ENCODE measurements at regions not wholly inside any gene's neighbourhood (a gene's known extent, or its start where the extent isn't known, plus 50 kb on each side); places are given as distances from the start of the nearest gene placed in this dataset.

GRCh38 chr17:51496378-51496777, 236.0 kb downstream of the UTP18 start:
- POLR2A ChIA-PET (ENCODE audit: partially characterized antibody): no interaction called here
- CTCF ChIA-PET (ENCODE audit: partially characterized antibody): interaction anchor here (1.1 to 1.2 kb wide), 2 partner anchors 33 to 35 kb away, joined by 3 read pairs; no protein-coding TSS in a partner anchor
- DNase-seq: no peak
- Mint-ChIP-seq H3K36me3 (no peaks in the 10 kb centered on the region), H3K27me3 (no peaks in the 10 kb centered on the region), H3K9me3 (peaks cover 0 to 2% (median 0%) of the 10 kb centered on the region in 8 donors), H3K4me3 (no peak overlapping the region), H3K4me1 (no peaks in the 10 kb centered on the region), H3K27ac (no peak overlapping the region)
- H3K9me3 ChIP-seq (ENCODE audit: control insufficient read depth in 1 of 2, low read length in 2 of 2): no peaks in the 10 kb centered on the region
- no peak overlapping the region for H3K4me3 ChIP-seq (ENCODE audit: low read length in 2 of 2)
- no peaks in the 10 kb centered on the region for H3K27me3 ChIP-seq (ENCODE audit: insufficient read depth, low read length)
- H3K4me1 ChIP-seq (ENCODE audit: insufficient read depth, low read length): no peaks in the 10 kb centered on the region
- intact Hi-C loops (cut with micrococcal nuclease): no loop called here
- no peaks in the 10 kb centered on the region for H3K36me3 ChIP-seq (ENCODE audit: insufficient read depth, low read length)
- no peak overlapping the region for H3K27ac ChIP-seq (ENCODE audit: low read depth, low read length)

- Mint-ChIP-seq H3K4me3 (no peak overlapping the region), H3K36me3 (no peaks in the 10 kb centered on the region), H3K9me3 (no peaks in the 10 kb centered on the region), H3K27ac (no peak overlapping the region), H3K27me3 (peaks cover 3 to 6% of the 10 kb centered on the region in 2 donors), H3K4me1 (no peaks in the 10 kb centered on the region)
- Histone ChIP-seq H3K27me3 (ENCODE audit: insufficient read depth, low read length) (no peaks in the 10 kb centered on the region), H3K4me3 (ENCODE audit: low read length in 2 of 2) (no peak overlapping the region), H3K27ac (ENCODE audit: low read depth, low read length) (no peak overlapping the region), H3K4me1 (ENCODE audit: insufficient read depth, low read length) (no peaks in the 10 kb centered on the region), H3K9me3 (ENCODE audit: control insufficient read depth in 1 of 2, low read length in 2 of 2) (no peaks in the 10 kb centered on the region), H3K36me3 (ENCODE audit: insufficient read depth, low read length) (no peaks in the 10 kb centered on the region)
- intact Hi-C loops (cut with micrococcal nuclease): no loop called here
- no peak for DNase-seq
- CTCF ChIA-PET (ENCODE audit: partially characterized antibody): no interaction called here
- POLR2A ChIA-PET (ENCODE audit: partially characterized antibody): no interaction called here
These were observed 239.6 kb downstream of the UTP18 start for GRCh38 chr17:51499897-51500296.

GRCh38 chr17:51500454-51500853, 240.1 kb downstream of the UTP18 start:
- no peak overlapping the region for H3K27ac ChIP-seq (ENCODE audit: low read depth, low read length)
- intact Hi-C loops (cut with micrococcal nuclease): no loop called here
- H3K4me1 ChIP-seq (ENCODE audit: insufficient read depth, low read length): no peaks in the 10 kb centered on the region
- CTCF ChIA-PET (ENCODE audit: partially characterized antibody): no interaction called here
- Mint-ChIP-seq H3K27ac (no peak overlapping the region), H3K4me1 (no peaks in the 10 kb centered on the region), H3K9me3 (no peaks in the 10 kb centered on the region), H3K27me3 (peaks cover 5 to 7% of the 10 kb centered on the region in 2 donors), H3K4me3 (no peak overlapping the region), H3K36me3 (no peaks in the 10 kb centered on the region)
- H3K27me3 ChIP-seq (ENCODE audit: insufficient read depth, low read length): no peaks in the 10 kb centered on the region
- H3K36me3 ChIP-seq (ENCODE audit: insufficient read depth, low read length): no peaks in the 10 kb centered on the region
- no peak overlapping the region for H3K4me3 ChIP-seq (ENCODE audit: low read length in 2 of 2)
- POLR2A ChIA-PET (ENCODE audit: partially characterized antibody): no interaction called here
- no peaks in the 10 kb centered on the region for H3K9me3 ChIP-seq (ENCODE audit: control insufficient read depth in 1 of 2, low read length in 2 of 2)
- DNase-seq: no peak

GRCh38 chr17:51505450-51505849, 245.1 kb downstream of the UTP18 start:
- H3K27me3 Mint-ChIP-seq: peaks cover 9 to 12% of the 10 kb centered on the region in 2 donors
- no peak overlapping the region for H3K27ac ChIP-seq (ENCODE audit: low read depth, low read length)
- ChIA-PET POLR2A (ENCODE audit: partially characterized antibody) (no interaction called here), CTCF (ENCODE audit: partially characterized antibody) (no interaction called here)
- no peak overlapping the region for H3K27ac Mint-ChIP-seq
- H3K9me3 Mint-ChIP-seq: no peaks in the 10 kb centered on the region
- no peaks in the 10 kb centered on the region for H3K9me3 ChIP-seq (ENCODE audit: control insufficient read depth in 1 of 2, low read length in 2 of 2)
- intact Hi-C loops (cut with micrococcal nuclease): no loop called here
- H3K4me3 ChIP-seq (ENCODE audit: low read length in 2 of 2): no peak overlapping the region
- no peak overlapping the region for H3K4me3 Mint-ChIP-seq
- no peaks in the 10 kb centered on the region for H3K4me1 ChIP-seq (ENCODE audit: insufficient read depth, low read length)
- DNase-seq: no peak
- no peaks in the 10 kb centered on the region for H3K36me3 Mint-ChIP-seq
- no peaks in the 10 kb centered on the region for H3K36me3 ChIP-seq (ENCODE audit: insufficient read depth, low read length)
- no peaks in the 10 kb centered on the region for H3K4me1 Mint-ChIP-seq
- no peaks in the 10 kb centered on the region for H3K27me3 ChIP-seq (ENCODE audit: insufficient read depth, low read length)

DNA sequence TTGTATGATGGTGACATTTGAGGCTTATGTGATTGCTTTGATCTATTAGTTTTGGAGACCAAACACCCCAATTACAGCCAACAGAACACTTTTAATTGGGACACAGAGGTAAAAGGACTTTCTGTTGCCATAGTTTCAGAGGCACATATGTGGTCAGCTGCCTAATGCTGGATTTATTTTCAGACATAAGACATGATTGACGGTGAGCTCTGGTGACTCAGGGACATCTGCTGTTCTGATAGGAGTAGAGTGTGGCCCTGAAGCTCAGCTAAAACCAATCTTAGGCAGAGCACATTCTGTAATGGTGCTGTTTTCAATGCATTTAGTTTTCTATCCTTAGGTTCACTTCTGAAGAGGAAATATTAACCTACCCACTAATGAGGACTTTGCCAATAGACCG, 247.1 kb downstream of the UTP18 start:
- Mint-ChIP-seq H3K36me3 (no peaks in the 10 kb centered on the region), H3K27ac (no peak overlapping the region), H3K4me3 (no peak overlapping the region), H3K4me1 (peaks cover 2 to 8% (median 4%) of the 10 kb centered on the region in 4 donors), H3K27me3 (peaks cover 9 to 10% of the 10 kb centered on the region in 2 donors), H3K9me3 (no peaks in the 10 kb centered on the region)
- intact Hi-C loops (cut with micrococcal nuclease): no loop called here
- H3K4me1 ChIP-seq (ENCODE audit: insufficient read depth, low read length): no peaks in the 10 kb centered on the region
- no peaks in the 10 kb centered on the region for H3K27me3 ChIP-seq (ENCODE audit: insufficient read depth, low read length)
- ChIA-PET CTCF (ENCODE audit: partially characterized antibody) (no interaction called here), POLR2A (ENCODE audit: partially characterized antibody) (no interaction called here)
- H3K9me3 ChIP-seq (ENCODE audit: control insufficient read depth in 1 of 2, low read length in 2 of 2): no peaks in the 10 kb centered on the region
- H3K36me3 ChIP-seq (ENCODE audit: insufficient read depth, low read length): no peaks in the 10 kb centered on the region
- no peak overlapping the region for H3K4me3 ChIP-seq (ENCODE audit: low read length in 2 of 2)
- no peak for DNase-seq
- H3K27ac ChIP-seq (ENCODE audit: low read depth, low read length): no peak overlapping the region

- no peak overlapping the region for H3K27ac Mint-ChIP-seq
- H3K36me3 ChIP-seq (ENCODE audit: insufficient read depth, low read length): no peaks in the 10 kb centered on the region
These were observed 247.7 kb downstream of the UTP18 start for GRCh38 chr17:51508048-51508447.

DNA sequence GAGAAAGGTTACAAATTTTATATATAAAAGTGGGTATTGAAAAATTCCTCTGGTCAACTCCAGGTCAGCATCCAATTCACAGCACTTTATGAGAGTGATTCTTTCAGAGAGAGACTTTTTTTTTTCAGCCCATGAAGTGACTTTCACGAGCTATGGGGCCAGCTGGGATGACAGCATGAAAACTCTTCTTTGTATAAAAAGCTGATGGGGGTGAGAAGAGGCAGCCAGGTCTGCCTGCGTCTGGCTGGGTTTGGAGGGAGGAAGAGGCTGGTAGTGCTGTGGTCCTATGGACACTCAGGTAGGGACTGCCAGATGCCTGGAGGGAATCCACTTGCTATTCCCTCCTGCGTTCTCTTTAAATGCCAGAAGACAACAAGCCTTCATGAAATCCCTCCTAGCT, 250.6 kb downstream of the UTP18 start:
- no peak for DNase-seq
- Mint-ChIP-seq H3K27ac (no peak overlapping the region), H3K27me3 (peaks cover 4 to 6% of the 10 kb centered on the region in 2 donors), H3K4me1 (peaks cover 4 to 8% (median 7%) of the 10 kb centered on the region in 4 donors), H3K36me3 (no peaks in the 10 kb centered on the region), H3K4me3 (no peak overlapping the region), H3K9me3 (peaks cover 0 to 5% (median 0%) of the 10 kb centered on the region in 8 donors)
- ChIA-PET CTCF (ENCODE audit: partially characterized antibody) (no interaction called here), POLR2A (ENCODE audit: partially characterized antibody) (no interaction called here)
- Histone ChIP-seq H3K4me1 (ENCODE audit: insufficient read depth, low read length) (no peaks in the 10 kb centered on the region), H3K4me3 (ENCODE audit: low read length in 2 of 2) (no peak overlapping the region), H3K27ac (ENCODE audit: low read depth, low read length) (no peak overlapping the region), H3K27me3 (ENCODE audit: insufficient read depth, low read length) (no peaks in the 10 kb centered on the region), H3K36me3 (ENCODE audit: insufficient read depth, low read length) (no peaks in the 10 kb centered on the region), H3K9me3 (ENCODE audit: control insufficient read depth in 1 of 2, low read length in 2 of 2) (no peaks in the 10 kb centered on the region)
- intact Hi-C loops (cut with micrococcal nuclease): no loop called here

More at GRCh38 chr17:51508048-51508447, 247.7 kb downstream of the UTP18 start:
- CTCF ChIA-PET (ENCODE audit: partially characterized antibody): no interaction called here
- DNase-seq: no peak
- H3K4me1 Mint-ChIP-seq: peaks cover 4 to 8% (median 7%) of the 10 kb centered on the region in 4 donors
- POLR2A ChIA-PET (ENCODE audit: partially characterized antibody): no interaction called here
- no peaks in the 10 kb centered on the region for H3K27me3 ChIP-seq (ENCODE audit: insufficient read depth, low read length)
- H3K36me3 Mint-ChIP-seq: no peaks in the 10 kb centered on the region
- peaks cover 9 to 10% of the 10 kb centered on the region in 2 donors for H3K27me3 Mint-ChIP-seq
- no peak overlapping the region for H3K4me3 ChIP-seq (ENCODE audit: low read length in 2 of 2)
- H3K27ac ChIP-seq (ENCODE audit: low read depth, low read length): no peak overlapping the region
- no peaks in the 10 kb centered on the region for H3K4me1 ChIP-seq (ENCODE audit: insufficient read depth, low read length)
- intact Hi-C loops (cut with micrococcal nuclease): no loop called here
- no peaks in the 10 kb centered on the region for H3K9me3 Mint-ChIP-seq
- no peaks in the 10 kb centered on the region for H3K9me3 ChIP-seq (ENCODE audit: control insufficient read depth in 1 of 2, low read length in 2 of 2)
- no peak overlapping the region for H3K4me3 Mint-ChIP-seq

Measured in CD4-positive, alpha-beta memory T cell (primary cell).